ENCODE measurements at regions not wholly inside any gene's neighbourhood (a gene's known extent, or its start where the extent isn't known, plus 50 kb on each side); places are given as distances from the start of the nearest gene placed in this dataset.

- DNase-seq = peak; percentile 38 to 52 (median 39)
- H3K4me1 ChIP-seq (ENCODE audit: control insufficient read depth in 1 of 2, insufficient read depth in 2 of 2, low read length in 2 of 2) = peaks cover 11 to 37% of the 10 kb centered on the region in 2 donors
- no peaks in the 10 kb centered on the region for H3K9me3 ChIP-seq (replicated peaks in 1 of 2; ENCODE audit: control insufficient read depth in 1 of 2, insufficient read depth in 1 of 2, low read length in 2 of 2)
- peak overlapping the region; percentile 1 to 83 for H3K27ac ChIP-seq (ENCODE audit: low read depth in 1 of 2, low read length in 2 of 2)
- H3K9ac ChIP-seq (ENCODE audit: insufficient read depth, low read length, poor library complexity, severe bottlenecking) = peak overlapping the region; percentile 58
- intact Hi-C loops (cut with micrococcal nuclease) = loop anchor here in 1 of 2 donors (5.0 to 10.0 kb wide), 3 partner anchors 40 to 233 kb away; no protein-coding TSS in a partner anchor
- peaks cover 46% of the 10 kb centered on the region for H3K4me1 Mint-ChIP-seq
- no peaks in the 10 kb centered on the region for H4K20me1 ChIP-seq (ENCODE audit: insufficient read depth, low read length)
- peak overlapping the region; percentile 82 to 91 (median 89) for H3K27ac Mint-ChIP-seq
- TF ChIP-seq, protein P1, sequence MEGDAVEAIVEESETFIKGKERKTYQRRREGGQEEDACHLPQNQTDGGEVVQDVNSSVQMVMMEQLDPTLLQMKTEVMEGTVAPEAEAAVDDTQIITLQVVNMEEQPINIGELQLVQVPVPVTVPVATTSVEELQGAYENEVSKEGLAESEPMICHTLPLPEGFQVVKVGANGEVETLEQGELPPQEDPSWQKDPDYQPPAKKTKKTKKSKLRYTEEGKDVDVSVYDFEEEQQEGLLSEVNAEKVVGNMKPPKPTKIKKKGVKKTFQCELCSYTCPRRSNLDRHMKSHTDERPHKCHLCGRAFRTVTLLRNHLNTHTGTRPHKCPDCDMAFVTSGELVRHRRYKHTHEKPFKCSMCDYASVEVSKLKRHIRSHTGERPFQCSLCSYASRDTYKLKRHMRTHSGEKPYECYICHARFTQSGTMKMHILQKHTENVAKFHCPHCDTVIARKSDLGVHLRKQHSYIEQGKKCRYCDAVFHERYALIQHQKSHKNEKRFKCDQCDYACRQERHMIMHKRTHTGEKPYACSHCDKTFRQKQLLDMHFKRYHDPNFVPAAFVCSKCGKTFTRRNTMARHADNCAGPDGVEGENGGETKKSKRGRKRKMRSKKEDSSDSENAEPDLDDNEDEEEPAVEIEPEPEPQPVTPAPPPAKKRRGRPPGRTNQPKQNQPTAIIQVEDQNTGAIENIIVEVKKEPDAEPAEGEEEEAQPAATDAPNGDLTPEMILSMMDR (IDR thresholded peaks at IDR 0.05) = no peak
- H3K36me3 ChIP-seq (replicated peaks in 1 of 2; ENCODE audit: control insufficient read depth in 1 of 2, insufficient read depth in 2 of 2, low read length in 2 of 2) = no peaks in the 10 kb centered on the region
- H2AFZ ChIP-seq (ENCODE audit: insufficient read depth, low read depth, low read length, poor library complexity, severe bottlenecking) = peak overlapping the region; percentile 62
- peak overlapping the region; percentile 72 to 84 for H3K4me3 Mint-ChIP-seq
- H3K27me3 Mint-ChIP-seq (ENCODE audit: low read depth in 3 of 3) = peaks cover 0 to 4% (median 2%) of the 10 kb centered on the region in 3 donors
- WGBS (ENCODE audit: insufficient coverage) = 96% methylated on average over 4 of the region's 11 CpGs
- peak overlapping the region; percentile 32 to 73 (median 43) for H3K4me3 ChIP-seq (replicated peaks in 1 of 3; ENCODE audit: low read depth in 2 of 3, low read length in 3 of 3)
- H3K79me2 ChIP-seq (ENCODE audit: insufficient read depth, low read length) = no peaks in the 10 kb centered on the region
- H3K27me3 ChIP-seq (ENCODE audit: control insufficient read depth in 2 of 2, insufficient read depth in 2 of 2, low read length in 2 of 2) = no peaks in the 10 kb centered on the region
- H3K36me3 Mint-ChIP-seq = no peaks in the 10 kb centered on the region
- H3K9me3 Mint-ChIP-seq = no peaks in the 10 kb centered on the region
- peak overlapping the region; percentile 63 for H3K4me2 ChIP-seq (replicated peaks; ENCODE audit: extremely low read depth, low read length, poor library complexity, severe bottlenecking)
Measured at GRCh38 chr12:47317175-47317915, 237.6 kb upstream of the AMIGO2 start.

DNA sequence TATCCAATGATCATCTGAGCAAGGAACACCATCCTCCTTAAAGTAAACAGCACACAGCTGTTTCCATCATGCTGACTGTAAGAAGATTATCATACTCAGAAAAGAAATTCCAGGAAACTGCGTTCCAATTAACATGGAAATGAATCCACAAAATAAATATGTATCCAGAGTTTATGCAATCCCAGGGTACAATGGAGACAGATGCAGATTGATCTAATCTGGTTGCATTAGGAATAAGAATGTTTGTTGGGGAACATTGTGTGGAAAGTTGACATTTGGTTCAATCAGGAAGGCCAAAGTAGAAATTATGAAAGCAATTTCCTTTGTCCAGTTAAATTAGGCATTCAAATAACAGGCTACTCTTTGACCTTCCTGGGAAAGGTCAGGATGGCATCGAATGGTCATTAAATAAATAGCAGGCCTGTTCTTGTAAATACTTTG lies 236.9 kb upstream of the AMIGO2 start:
- Histone ChIP-seq H3K4me3 (replicated peaks in 1 of 3; ENCODE audit: low read depth in 2 of 3, low read length in 3 of 3) (peak overlapping the region in 1 of 3 experiments; percentile 73), H4K20me1 (ENCODE audit: insufficient read depth, low read length) (no peaks in the 10 kb centered on the region), H3K9me3 (replicated peaks in 1 of 2; ENCODE audit: control insufficient read depth in 1 of 2, insufficient read depth in 1 of 2, low read length in 2 of 2) (no peaks in the 10 kb centered on the region), H3K36me3 (replicated peaks in 1 of 2; ENCODE audit: control insufficient read depth in 1 of 2, insufficient read depth in 2 of 2, low read length in 2 of 2) (no peaks in the 10 kb centered on the region), H2AFZ (ENCODE audit: insufficient read depth, low read depth, low read length, poor library complexity, severe bottlenecking) (no peak overlapping the region), H3K79me2 (ENCODE audit: insufficient read depth, low read length) (no peaks in the 10 kb centered on the region), H3K4me2 (replicated peaks; ENCODE audit: extremely low read depth, low read length, poor library complexity, severe bottlenecking) (peak overlapping the region; percentile 63), H3K4me1 (ENCODE audit: control insufficient read depth in 1 of 2, insufficient read depth in 2 of 2, low read length in 2 of 2) (peaks cover 11 to 36% of the 10 kb centered on the region in 2 donors), H3K27ac (ENCODE audit: low read depth in 1 of 2, low read length in 2 of 2) (peak overlapping the region in 1 of 2 donors; percentile 83), H3K27me3 (ENCODE audit: control insufficient read depth in 2 of 2, insufficient read depth in 2 of 2, low read length in 2 of 2) (no peaks in the 10 kb centered on the region), H3K9ac (ENCODE audit: insufficient read depth, low read length, poor library complexity, severe bottlenecking) (no peak overlapping the region)
- no peak for DNase-seq
- no peaks in the 10 kb centered on the region for H3K9me3 Mint-ChIP-seq
- TF ChIP-seq, protein P1 (IDR thresholded peaks at IDR 0.05) = no peak
- H3K4me3 Mint-ChIP-seq = no peak overlapping the region
- peaks cover 40% of the 10 kb centered on the region for H3K4me1 Mint-ChIP-seq
- peak overlapping the region in 3 of 7 donors; percentile 88 to 91 (median 89) for H3K27ac Mint-ChIP-seq
- intact Hi-C loops (cut with micrococcal nuclease) = loop anchor here in 1 of 2 donors (5.0 to 10.0 kb wide), 3 partner anchors 41 to 232 kb away; no protein-coding TSS in a partner anchor
- no CpG with 5 or more reads among the region's 2 CpGs for WGBS (ENCODE audit: insufficient coverage)
- H3K27me3 Mint-ChIP-seq (ENCODE audit: low read depth in 3 of 3) = peaks cover 0 to 2% (median 2%) of the 10 kb centered on the region in 3 donors
- H3K36me3 Mint-ChIP-seq = no peaks in the 10 kb centered on the region

Data from CD14-positive monocyte (primary cell).